HFF-Myc (cell line): ENCODE measurements at regions not wholly inside any gene's neighbourhood (a gene's known extent, or its start where the extent isn't known, plus 50 kb on each side); places are given as distances from the start of the nearest gene placed in this dataset.

ENCODE experiments used
- DNase-seq: peaks from one replicate; pipeline ENCODE4 v3.0.0-alpha.2; 2011; ENCODE audit warnings: low read depth; ENCODE audit errors: extremely low read depth
- H3K4me3 ChIP-seq: replicated peaks from 2 replicates; pipeline ENCODE4 v1.5.1; 2011; ENCODE audit warnings: low read depth, mild to moderate bottlenecking, control low read depth, low read length
- CTCF ChIP-seq: IDR thresholded peaks from 2 replicates; pipeline ENCODE4 v1.5.1; 2012; ENCODE audit warnings: mild to moderate bottlenecking, low read depth, low read length, control low read depth; ENCODE audit errors: missing control alignments

GRCh38 chr1:188903241-188903640 lies 1574.4 kb downstream of the BRINP3 start:
- TF ChIP-seq CTCF, result no peak
- no peak overlapping the region for H3K4me3 ChIP-seq
- DNase-seq, result no peak

DNA sequence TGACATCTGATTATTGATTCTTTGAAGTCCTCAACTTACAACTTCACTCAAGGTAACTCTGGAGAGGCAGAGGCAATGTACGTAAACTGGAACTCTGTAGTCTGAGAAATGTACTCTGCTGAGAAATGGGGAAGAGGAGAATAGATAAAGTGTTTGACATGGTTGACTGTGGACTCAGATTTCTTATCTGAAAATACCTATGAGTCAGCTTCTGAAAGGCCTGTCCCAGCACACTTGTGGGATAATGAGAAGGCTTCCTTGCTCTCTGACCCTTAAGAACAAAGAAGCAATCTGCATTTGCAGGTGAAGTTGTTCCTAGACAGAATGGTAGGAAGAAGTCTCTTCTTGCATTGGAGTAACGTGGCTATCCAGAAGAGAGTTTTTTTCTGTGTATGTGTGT lies 1573.5 kb downstream of the BRINP3 start:
- no peak for DNase-seq
- no peak for TF ChIP-seq CTCF
- H3K4me3 ChIP-seq, result no peak overlapping the region

DNA sequence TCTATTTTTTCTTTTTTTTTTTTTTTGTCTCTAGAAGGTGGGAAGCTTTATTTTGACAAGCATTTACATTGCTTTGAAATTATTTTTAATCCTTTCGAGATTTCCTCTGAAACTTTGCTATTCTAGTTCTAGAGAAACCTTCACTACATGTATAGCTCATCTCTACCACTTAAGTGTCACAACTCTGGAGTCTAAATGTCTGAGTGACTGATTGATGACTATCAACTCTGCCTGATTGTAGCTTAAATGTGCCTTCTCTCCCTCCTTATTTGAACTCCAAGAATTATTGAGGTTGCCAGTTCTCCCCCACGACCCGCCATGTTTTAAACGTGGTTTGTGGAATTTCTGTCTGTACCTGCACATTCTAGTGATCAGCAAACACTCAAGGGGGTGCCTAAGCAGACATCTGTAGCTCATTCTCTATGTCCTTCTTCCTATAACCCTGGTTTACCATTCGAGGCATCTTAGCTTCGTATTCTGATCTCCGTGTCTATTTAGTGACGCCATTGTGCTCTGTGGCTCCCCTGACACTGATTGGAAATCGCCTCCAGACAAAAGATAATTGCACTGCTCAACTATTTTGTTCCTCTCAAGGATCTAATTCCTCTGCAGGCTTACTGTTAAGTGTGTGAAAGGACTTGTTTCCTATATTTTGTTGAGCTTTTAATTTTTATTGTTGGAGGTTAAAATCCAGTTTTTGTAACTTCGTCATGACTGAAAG lies 1570.6 kb downstream of the BRINP3 start:
- no peak for DNase-seq
- H3K4me3 ChIP-seq, result no peak overlapping the region
- no peak for TF ChIP-seq CTCF

DNA sequence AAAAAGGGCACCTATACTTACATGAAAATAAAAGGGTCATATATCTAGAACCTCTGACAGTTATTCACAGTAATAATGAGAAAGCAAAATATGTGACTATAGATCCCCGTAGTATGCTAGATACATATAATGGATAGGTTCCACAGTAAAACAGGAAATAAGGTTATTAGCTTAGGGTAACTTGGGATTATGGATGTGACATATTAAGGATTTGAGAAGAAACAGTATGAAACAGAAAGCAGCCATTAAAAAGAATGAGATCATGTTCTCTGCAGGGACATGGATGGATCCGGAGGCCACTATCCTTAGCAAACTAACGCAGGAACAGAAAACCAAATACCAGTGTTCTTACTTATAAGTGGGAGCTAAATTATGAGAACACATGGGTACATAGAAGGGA lies 1547.3 kb downstream of the BRINP3 start:
- no peak overlapping the region for H3K4me3 ChIP-seq
- no peak for DNase-seq

DNA sequence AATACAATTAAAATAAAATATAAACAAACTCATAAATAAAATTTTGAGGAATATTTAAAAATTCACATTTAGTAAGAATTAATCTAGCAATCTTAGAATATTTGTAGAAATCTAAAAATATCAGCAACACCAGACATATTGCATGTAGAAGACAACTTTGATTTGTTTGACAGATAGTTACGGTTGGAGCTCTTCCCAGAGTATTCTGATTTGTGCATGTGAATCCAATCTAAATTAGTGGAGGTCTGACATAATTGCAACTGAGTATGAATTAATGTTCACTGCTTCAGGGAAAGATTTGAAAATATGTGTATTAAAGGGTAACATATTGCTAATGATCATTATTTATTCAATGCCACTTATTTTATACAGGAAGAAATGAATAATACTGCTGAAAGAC lies 1546.2 kb downstream of the BRINP3 start:
- no peak for DNase-seq
- no peak overlapping the region for H3K4me3 ChIP-seq
- no peak for TF ChIP-seq CTCF

More for the DNA sequence above, 1547.3 kb downstream of the BRINP3 start:
- no peak for TF ChIP-seq CTCF

DNA sequence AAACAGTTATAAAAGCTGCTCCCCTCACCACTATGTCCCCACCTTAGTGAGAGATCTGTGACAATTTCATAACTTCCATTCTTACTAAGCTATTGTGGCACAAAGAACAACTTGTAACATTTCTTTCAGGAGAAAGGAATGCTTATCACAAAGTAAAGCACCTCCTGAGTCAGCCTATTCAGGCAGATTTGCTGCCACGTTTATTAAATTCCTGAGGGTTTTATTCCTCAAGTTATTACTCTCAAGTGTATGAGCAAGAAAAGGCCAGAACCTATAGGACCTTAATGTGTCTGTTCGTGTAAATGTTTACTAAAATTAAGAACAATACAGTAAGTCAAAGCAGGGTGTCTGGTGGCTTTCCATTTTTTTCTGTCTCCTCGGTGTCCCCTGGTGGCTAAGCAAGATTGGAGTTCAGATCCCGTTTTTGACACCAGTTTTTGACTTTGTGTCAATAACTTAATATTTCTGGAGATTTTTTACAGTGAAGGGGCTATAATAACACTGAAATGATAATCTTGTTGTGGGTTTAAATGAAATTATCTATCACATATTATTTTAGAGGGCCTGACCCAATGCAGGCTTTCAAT lies 1539.6 kb downstream of the BRINP3 start:
- DNase-seq, result no peak
- no peak overlapping the region for H3K4me3 ChIP-seq
- no peak for TF ChIP-seq CTCF

- no peak for TF ChIP-seq CTCF
- DNase-seq, result no peak
- no peak overlapping the region for H3K4me3 ChIP-seq
Measured at GRCh38 chr1:188941986-188942385, 1535.7 kb downstream of the BRINP3 start.
